KMS-11 (cell line): ENCODE measurements at regions not wholly inside any gene's neighbourhood (a gene's known extent, or its start where the extent isn't known, plus 50 kb on each side); places are given as distances from the start of the nearest gene placed in this dataset.

ENCODE experiments used
- H2AFZ ChIP-seq: fragments of 200-600 bp; sonication (generic); 2 replicates; pipeline ENCODE4 v1.6.1; 2016; ENCODE audit warnings: antibody characterized with exemption, mixed run types, low read depth
- H3K27ac ChIP-seq: fragments of 200-600 bp; sonication (generic); 2 replicates; pipeline ENCODE4 v1.6.1; 2016; ENCODE audit warnings: mild to moderate bottlenecking, mixed run types
- H3K27me3 ChIP-seq: fragments of 200-600 bp; sonication (generic); 2 replicates; pipeline ENCODE4 v1.6.1; 2017; ENCODE audit warnings: mild to moderate bottlenecking, low read depth, mixed run types, moderate library complexity; ENCODE audit not compliant: insufficient read depth
- H3K36me3 ChIP-seq: fragments of 200-600 bp; sonication (generic); 2 replicates; pipeline ENCODE4 v1.6.1; 2017; ENCODE audit warnings: mild to moderate bottlenecking, mixed run types; ENCODE audit not compliant: insufficient read depth
- H3K4me1 ChIP-seq: fragments of 200-600 bp; sonication (generic); 2 replicates; pipeline ENCODE4 v1.6.1; 2016; ENCODE audit warnings: mild to moderate bottlenecking, low read depth, mixed run types; ENCODE audit not compliant: poor library complexity, severe bottlenecking
- H3K4me2 ChIP-seq: fragments of 200-600 bp; sonication (generic); 2 replicates; pipeline ENCODE4 v1.7.0; 2016; ENCODE audit warnings: mild to moderate bottlenecking, mixed run types
- H3K4me3 ChIP-seq: fragments of 200-600 bp; sonication (generic); IDR thresholded peaks from 2 replicates; pipeline ENCODE4 v1.6.1; 2017; ENCODE audit warnings: low read depth, low read length, mixed read lengths; ENCODE audit not compliant: insufficient read depth
- H3K79me2 ChIP-seq: fragments of 200-600 bp; sonication (generic); 2 replicates; pipeline ENCODE4 v1.6.1; 2016; ENCODE audit warnings: low read depth, mixed run types; ENCODE audit not compliant: insufficient read depth
- H3K9ac ChIP-seq: fragments of 200-600 bp; sonication (generic); 2 replicates; pipeline ENCODE4 v1.6.1; 2016; ENCODE audit warnings: mild to moderate bottlenecking, mixed run types
- H4K20me1 ChIP-seq: fragments of 200-600 bp; sonication (generic); 2 replicates; pipeline ENCODE4 v1.6.1; 2016; ENCODE audit warnings: mild to moderate bottlenecking, mixed run types; ENCODE audit not compliant: insufficient read depth
- TF ChIP-seq, protein P1 (sequence below): fragments of 200-600 bp; sonication (generic); conservative IDR thresholded peaks from 2 replicates; pipeline ENCODE4 v1.6.1; 2017; ENCODE audit warnings: low read depth, mild to moderate bottlenecking, antibody characterized with exemption, low read length, moderate library complexity, mixed read lengths

DNA sequence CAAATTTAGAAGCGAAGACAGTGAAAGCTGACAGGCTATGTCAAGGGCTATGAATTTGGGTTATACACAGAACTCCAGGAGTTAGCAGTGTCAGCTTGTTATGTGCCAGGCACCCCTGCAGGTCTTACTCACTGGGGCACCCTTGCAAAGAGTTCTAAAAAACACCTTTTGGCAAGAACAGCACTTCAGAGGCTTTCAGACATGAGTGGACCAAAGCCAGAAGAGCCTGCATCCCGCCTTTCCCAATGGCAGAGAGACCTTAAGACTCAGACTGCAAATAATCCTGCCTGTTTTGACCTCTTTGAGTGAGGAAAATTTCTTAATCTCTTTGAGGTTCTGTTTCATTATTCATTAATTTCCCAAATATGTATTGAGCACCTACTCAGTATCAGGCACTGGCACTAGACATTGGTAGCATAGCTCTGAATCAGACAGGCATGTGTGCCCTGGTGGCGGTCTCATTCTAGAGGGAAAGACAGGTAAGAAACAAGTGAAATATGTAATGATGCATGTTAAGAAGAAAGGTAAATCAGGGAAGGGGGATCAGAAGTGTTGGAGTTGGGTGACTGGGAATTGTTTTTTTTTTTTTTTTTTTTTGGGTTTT lies 280.0 kb downstream of the KBTBD8 start:
- Histone ChIP-seq H3K79me2 (no peaks in the 10 kb centered on the region), H2AFZ (no peak overlapping the region), H3K4me3 (no peak overlapping the region), H3K9ac (no peak overlapping the region), H3K27ac (no peak overlapping the region), H4K20me1 (no peaks in the 10 kb centered on the region), H3K36me3 (no peaks in the 10 kb centered on the region), H3K4me1 (no peaks in the 10 kb centered on the region), H3K4me2 (no peak overlapping the region), H3K27me3 (no peaks in the 10 kb centered on the region)
- TF ChIP-seq, protein P1, sequence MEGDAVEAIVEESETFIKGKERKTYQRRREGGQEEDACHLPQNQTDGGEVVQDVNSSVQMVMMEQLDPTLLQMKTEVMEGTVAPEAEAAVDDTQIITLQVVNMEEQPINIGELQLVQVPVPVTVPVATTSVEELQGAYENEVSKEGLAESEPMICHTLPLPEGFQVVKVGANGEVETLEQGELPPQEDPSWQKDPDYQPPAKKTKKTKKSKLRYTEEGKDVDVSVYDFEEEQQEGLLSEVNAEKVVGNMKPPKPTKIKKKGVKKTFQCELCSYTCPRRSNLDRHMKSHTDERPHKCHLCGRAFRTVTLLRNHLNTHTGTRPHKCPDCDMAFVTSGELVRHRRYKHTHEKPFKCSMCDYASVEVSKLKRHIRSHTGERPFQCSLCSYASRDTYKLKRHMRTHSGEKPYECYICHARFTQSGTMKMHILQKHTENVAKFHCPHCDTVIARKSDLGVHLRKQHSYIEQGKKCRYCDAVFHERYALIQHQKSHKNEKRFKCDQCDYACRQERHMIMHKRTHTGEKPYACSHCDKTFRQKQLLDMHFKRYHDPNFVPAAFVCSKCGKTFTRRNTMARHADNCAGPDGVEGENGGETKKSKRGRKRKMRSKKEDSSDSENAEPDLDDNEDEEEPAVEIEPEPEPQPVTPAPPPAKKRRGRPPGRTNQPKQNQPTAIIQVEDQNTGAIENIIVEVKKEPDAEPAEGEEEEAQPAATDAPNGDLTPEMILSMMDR, result no peak

DNA sequence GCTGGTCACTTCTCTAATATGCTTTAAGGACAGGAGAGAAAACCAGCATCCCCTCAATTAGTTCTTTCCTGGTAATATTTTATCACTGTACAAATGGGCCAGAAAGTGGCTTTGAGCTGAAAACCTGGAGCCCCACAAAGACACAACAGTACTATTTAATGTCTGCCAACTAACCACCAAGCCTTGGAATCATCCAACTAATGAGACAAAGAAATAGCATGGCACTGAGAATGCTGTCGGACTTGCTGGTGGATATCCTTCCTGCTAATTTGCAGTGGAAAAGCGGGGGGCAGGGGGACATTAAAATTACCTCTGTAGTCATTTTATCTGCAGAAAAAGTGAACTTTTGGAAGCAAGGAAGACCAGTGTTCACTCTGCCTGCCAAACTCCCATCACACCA lies 288.5 kb downstream of the KBTBD8 start:
- no peaks in the 10 kb centered on the region for H3K27me3 ChIP-seq
- no peaks in the 10 kb centered on the region for H4K20me1 ChIP-seq
- H3K4me1 ChIP-seq, result no peaks in the 10 kb centered on the region
- H3K4me3 ChIP-seq, result no peak overlapping the region
- no peak overlapping the region for H3K4me2 ChIP-seq
- no peak overlapping the region for H2AFZ ChIP-seq
- H3K79me2 ChIP-seq, result no peaks in the 10 kb centered on the region
- no peak overlapping the region for H3K27ac ChIP-seq
- no peak overlapping the region for H3K9ac ChIP-seq
- TF ChIP-seq, protein P1, result no peak
- H3K36me3 ChIP-seq, result no peaks in the 10 kb centered on the region

DNA sequence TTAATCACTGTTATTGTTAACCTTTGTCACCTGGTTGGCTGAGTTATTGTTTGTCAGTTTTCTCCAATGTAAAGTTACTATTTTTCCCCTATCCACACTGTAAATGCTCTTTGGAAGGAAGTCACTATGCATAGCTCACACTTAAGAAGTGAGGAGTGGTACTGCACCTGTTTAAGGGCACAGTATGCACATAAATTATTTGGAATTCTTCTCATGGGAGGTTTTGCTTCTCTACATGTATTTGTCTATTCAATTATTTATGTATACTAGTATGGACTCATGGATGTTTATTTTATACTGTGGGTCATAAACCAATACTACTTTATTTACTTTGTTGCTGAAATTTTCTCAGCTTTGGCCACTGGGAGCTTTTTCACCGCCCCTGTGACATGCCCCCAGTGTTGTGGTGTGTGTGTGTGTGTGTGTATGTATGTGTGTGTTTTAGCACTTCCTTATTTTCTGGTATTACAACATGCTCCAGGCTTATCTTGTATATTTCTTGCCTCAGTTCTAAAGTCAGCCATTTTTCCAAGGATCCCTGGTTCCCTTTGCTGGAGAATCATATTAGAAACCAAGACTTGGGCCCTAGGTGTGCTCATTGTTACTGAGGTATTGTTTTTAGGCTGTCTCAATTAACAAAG lies 290.5 kb downstream of the KBTBD8 start:
- Histone ChIP-seq H2AFZ (no peak overlapping the region), H3K4me2 (no peak overlapping the region), H3K27ac (no peak overlapping the region), H3K27me3 (no peaks in the 10 kb centered on the region), H3K4me3 (no peak overlapping the region), H4K20me1 (no peaks in the 10 kb centered on the region), H3K4me1 (no peaks in the 10 kb centered on the region), H3K79me2 (no peaks in the 10 kb centered on the region), H3K36me3 (no peaks in the 10 kb centered on the region), H3K9ac (no peak overlapping the region)
- TF ChIP-seq, protein P1, result no peak

DNA sequence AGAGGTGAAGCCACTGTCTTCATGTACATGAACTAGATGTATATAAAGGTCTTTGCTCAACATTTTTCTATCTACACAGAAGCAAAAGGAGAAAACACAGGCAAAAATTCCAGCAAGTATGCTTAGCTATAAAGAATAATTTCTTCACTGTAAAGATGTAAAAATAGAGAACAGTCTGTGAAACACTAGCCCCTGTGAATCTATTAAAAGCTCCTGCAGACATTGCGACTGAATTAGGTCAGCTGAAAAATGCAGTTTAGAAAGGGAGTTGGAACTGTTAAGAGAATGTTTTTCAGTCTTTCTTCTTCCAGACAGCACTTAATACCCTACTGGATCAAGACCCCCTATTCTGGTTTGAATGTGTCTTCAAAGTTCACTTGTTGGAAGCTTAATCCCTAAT lies 291.5 kb downstream of the KBTBD8 start:
- Histone ChIP-seq H2AFZ (no peak overlapping the region), H3K79me2 (no peaks in the 10 kb centered on the region), H3K4me1 (no peaks in the 10 kb centered on the region), H3K9ac (no peak overlapping the region), H4K20me1 (no peaks in the 10 kb centered on the region), H3K4me2 (no peak overlapping the region), H3K36me3 (no peaks in the 10 kb centered on the region), H3K4me3 (no peak overlapping the region), H3K27me3 (no peaks in the 10 kb centered on the region), H3K27ac (no peak overlapping the region)
- TF ChIP-seq, protein P1, result no peak
